ENCODE measurements at regions not wholly inside any gene's neighbourhood (a gene's known extent, or its start where the extent isn't known, plus 50 kb on each side); places are given as distances from the start of the nearest gene placed in this dataset.

DNA sequence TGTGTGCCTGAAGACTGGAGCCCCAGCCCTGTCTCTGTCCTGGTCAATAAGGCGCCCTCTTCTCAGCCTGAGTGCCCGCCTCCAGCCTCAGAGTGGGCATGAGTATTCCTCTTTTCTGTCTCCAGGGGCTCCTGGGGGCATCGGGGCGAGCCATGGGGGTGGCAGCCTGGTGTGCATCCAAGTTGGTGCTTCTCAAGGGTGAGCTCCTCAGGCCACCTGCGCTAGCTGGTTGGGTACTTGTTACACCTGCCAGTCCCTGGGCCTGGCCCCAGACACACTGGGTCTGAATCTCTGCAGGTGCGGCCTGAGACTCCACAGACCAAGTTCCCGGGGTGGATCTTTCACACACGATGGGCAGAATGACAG, 168.6 kb upstream of the B3GAT1 start:
- intact Hi-C loops (cut with DNase I; ENCODE audit: low total_unique reads): no loop called here
- no peak overlapping the region for H3K4me3 ChIP-seq
- no peaks in the 10 kb centered on the region for H3K36me3 ChIP-seq
- H3K27ac ChIP-seq: no peak overlapping the region
- H3K4me1 ChIP-seq: no peaks in the 10 kb centered on the region
- no peak for DNase-seq
- TF ChIP-seq POLR2A (IDR thresholded peaks at IDR 0.05): no peak
- TF ChIP-seq, protein P1, sequence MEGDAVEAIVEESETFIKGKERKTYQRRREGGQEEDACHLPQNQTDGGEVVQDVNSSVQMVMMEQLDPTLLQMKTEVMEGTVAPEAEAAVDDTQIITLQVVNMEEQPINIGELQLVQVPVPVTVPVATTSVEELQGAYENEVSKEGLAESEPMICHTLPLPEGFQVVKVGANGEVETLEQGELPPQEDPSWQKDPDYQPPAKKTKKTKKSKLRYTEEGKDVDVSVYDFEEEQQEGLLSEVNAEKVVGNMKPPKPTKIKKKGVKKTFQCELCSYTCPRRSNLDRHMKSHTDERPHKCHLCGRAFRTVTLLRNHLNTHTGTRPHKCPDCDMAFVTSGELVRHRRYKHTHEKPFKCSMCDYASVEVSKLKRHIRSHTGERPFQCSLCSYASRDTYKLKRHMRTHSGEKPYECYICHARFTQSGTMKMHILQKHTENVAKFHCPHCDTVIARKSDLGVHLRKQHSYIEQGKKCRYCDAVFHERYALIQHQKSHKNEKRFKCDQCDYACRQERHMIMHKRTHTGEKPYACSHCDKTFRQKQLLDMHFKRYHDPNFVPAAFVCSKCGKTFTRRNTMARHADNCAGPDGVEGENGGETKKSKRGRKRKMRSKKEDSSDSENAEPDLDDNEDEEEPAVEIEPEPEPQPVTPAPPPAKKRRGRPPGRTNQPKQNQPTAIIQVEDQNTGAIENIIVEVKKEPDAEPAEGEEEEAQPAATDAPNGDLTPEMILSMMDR (IDR thresholded peaks at IDR 0.05): no peak
- H3K27me3 ChIP-seq: no peaks in the 10 kb centered on the region
- no peaks in the 10 kb centered on the region for H3K9me3 ChIP-seq

DNA sequence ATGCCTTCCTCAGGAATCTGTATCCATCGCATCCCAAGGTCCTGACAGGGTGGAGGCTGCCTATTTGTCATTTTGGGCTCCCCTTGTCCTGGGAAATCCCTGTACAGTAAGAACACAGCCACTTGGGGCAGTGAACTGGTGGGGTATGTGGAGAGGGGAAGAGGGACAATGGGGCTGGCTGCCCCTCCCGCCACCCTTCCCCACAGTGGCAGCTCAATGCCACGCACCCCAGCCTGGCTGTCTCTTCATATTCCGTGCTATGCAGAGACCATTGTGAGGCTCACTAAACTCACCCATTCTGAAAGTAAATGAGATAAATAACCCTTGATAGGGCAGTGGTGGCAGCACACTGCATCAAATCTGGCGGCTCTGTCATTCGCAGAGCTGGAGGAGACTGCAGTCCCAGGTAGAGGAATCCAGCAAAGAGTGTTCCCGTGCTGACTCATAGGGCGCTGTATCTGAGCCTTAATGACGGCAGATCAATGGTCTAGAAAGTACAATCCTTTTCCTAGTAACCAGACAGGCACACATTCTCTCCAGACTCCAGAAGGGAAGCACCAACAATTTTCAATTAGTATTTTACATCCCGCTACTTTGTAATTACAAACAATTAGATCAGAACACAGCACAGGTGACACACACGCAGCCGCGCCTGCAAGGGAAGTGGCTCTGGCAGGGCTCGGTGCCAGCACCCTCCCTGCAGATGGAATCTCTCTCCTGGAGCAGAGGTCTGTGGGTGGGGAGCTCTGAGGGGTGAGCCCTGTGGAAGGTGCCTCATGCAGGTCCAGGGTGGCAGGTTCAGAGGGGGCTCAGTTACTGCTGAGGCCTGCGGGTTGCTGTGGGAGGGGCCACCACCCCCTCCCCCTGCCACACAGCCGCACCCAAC, 167.9 kb upstream of the B3GAT1 start:
- no peaks in the 10 kb centered on the region for H3K9me3 ChIP-seq
- no peak overlapping the region for H3K4me3 ChIP-seq
- no peaks in the 10 kb centered on the region for H3K36me3 ChIP-seq
- DNase-seq: no peak
- H3K27ac ChIP-seq: no peak overlapping the region
- H3K4me1 ChIP-seq: no peaks in the 10 kb centered on the region
- intact Hi-C loops (cut with DNase I; ENCODE audit: low total_unique reads): no loop called here
- H3K27me3 ChIP-seq: no peaks in the 10 kb centered on the region
- TF ChIP-seq, protein P1 (IDR thresholded peaks at IDR 0.05): no peak
- TF ChIP-seq POLR2A (IDR thresholded peaks at IDR 0.05): no peak

DNA sequence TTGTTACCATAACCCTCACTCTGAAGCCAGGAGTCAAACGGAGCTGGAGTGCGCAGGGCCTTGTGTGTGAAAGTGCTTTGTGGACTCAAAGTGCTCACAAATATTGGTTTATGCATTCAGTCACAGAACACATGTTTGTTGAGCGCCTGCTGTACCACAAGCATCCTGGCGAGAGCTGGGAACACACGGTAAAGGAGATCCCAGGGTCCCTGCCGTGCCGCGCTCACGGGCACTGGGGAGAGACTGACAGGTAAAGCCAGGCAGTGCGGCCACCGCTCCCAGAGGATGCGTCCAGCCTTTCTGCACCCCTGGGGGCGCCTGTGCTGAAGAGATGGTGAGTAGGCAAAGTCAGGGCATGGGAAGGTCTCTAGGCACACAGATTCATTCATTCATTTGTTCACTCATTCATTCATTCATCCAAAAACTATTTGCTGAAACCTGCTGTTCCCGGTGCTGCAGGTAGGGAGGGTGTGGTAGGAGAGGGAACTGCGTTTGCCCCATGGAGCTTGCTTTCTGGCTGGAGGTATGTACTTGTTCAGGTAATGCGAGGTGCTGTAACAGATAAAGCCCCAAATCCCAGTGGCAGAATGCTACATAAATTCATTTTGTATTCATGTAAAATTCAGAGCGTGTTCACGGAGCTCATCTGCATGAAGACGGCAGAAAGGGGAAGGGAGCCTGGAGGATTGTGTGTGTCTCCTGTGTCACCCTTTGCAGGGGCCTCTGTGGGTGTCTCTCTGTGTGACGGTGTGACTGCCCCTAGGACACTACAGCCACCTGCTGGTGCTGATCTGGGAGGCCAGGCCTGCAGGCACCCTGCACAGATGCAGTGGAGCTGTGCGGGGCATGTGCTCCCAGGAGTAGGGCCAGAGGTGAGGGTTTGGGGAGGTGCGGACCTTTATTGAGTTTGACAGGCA, 167.0 kb upstream of the B3GAT1 start:
- DNase-seq: no peak

DNA sequence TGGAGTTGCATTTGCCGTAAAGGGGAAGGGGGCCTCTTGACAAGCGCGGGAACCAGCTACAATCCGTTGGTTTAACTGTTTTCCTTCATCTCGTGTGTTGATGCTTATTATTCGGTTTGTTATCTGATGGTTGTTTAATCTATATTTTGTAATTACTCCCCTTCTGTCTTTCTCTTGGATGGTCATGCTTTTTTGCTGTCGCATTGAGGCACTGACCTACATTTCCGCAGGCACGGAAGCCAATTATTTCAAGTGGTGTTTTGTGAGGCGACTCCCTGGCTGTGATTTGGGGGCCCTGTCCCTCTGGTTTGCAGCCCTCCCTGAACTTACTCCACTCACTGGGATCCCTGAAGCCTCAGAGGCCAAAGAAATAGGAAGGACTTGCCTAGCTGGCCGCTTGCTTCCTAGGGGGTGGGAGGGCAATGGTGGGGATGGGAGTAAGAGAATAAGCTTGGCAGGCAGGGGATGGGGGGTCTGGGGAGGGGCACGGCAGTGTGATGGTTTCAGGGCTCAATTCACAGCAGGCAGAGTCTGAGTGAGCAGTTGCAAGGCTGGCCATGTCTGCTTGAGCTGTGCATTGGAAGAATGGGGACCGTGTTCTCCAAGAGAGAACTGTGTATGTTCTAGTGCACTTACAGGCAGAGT, 165.8 kb upstream of the B3GAT1 start:
- DNase-seq: no peak
- TF ChIP-seq POLR2A (IDR thresholded peaks at IDR 0.05): no peak
- TF ChIP-seq, protein P1 (IDR thresholded peaks at IDR 0.05): no peak
- Histone ChIP-seq H3K27me3 (no peaks in the 10 kb centered on the region), H3K4me1 (no peaks in the 10 kb centered on the region), H3K9me3 (no peaks in the 10 kb centered on the region), H3K4me3 (no peak overlapping the region), H3K27ac (no peak overlapping the region), H3K36me3 (no peaks in the 10 kb centered on the region)
- intact Hi-C loops (cut with DNase I; ENCODE audit: low total_unique reads): no loop called here

More for the DNA sequence above, 167.0 kb upstream of the B3GAT1 start:
- H3K36me3 ChIP-seq: no peaks in the 10 kb centered on the region
- no peaks in the 10 kb centered on the region for H3K27me3 ChIP-seq
- no peak for TF ChIP-seq POLR2A (IDR thresholded peaks at IDR 0.05)
- TF ChIP-seq, protein P1 (IDR thresholded peaks at IDR 0.05): no peak
- intact Hi-C loops (cut with DNase I; ENCODE audit: low total_unique reads): no loop called here
- no peaks in the 10 kb centered on the region for H3K9me3 ChIP-seq
- H3K27ac ChIP-seq: no peak overlapping the region
- H3K4me3 ChIP-seq: no peak overlapping the region
- no peaks in the 10 kb centered on the region for H3K4me1 ChIP-seq

Measured in uterus (tissue), 3 donors.